ENCODE measurements at regions not wholly inside any gene's neighbourhood (a gene's known extent, or its start where the extent isn't known, plus 50 kb on each side); places are given as distances from the start of the nearest gene placed in this dataset.
"Not testable (repeated sequence)": the region's sequence is repeated elsewhere in the genome, so short reads cannot be mapped to it uniquely, and the experiment has no call there.

DNA sequence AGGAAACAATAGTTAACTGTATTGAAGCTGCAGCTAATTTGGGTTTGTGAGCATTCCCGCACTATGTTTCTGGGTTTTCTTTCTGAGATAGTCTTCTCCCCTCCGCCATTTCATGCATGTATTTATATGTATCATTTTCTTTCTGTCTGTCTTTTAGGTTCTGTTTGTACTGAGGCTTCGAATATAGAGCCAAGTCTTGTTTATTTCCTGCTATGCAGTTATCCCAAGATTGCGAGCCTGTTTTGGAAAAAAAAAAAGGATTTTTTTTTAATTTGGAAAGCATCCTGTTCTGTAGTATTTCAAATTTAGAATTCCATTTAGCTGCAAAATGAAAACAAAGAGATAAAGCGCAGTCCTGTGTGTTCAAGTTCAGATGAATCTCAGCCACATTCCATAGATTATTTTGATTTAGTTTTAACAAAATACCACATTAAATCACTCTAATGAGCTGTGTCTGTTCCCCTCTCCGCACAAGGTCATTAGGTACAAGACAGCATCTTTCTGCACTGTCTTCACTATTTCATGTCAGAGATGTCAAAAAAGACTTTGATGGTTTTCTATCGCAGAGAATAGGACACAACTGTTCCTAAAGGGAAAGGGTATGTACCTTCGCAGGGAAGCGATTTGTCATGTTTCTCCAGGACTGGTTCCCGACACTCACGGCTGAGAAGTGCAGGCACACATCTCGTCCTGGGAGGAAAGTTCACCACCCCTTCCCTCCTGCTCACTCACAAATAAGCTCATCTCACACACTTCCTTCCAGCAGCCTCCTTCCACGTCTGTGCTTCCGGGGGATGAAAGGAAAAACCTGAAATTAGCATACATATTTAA lies 443.4 kb downstream of the ZNF516 start:
- no peak for TF ChIP-seq POLR2A (IDR thresholded peaks at IDR 0.05; ENCODE audit: low read length)
- TF ChIP-seq GATA1 (IDR thresholded peaks at IDR 0.05; ENCODE audit: low read depth, low read length), result no peak
- no peak for DNase-seq

DNA sequence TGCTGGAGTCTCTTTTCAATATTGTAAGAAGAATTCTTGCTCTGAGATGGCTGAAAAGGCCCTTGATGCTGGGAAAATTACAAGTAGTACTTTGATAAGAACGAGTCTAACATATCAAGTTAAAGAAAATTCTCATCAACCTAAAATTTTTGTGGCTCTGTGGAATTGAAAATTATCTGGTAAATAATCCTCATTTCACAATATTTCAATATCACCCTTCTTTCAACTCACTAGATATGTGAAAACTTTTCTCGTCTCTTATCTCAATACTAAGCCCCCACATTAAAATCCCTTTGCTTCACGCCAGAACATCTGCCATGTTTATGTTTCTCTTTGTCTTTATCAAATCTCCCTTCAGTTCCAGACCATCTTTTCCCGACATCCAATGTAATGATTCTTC lies 448.8 kb downstream of the ZNF516 start:
- no peak for DNase-seq
- no peak for TF ChIP-seq POLR2A (IDR thresholded peaks at IDR 0.05; ENCODE audit: low read length)
- no peak for TF ChIP-seq GATA1 (IDR thresholded peaks at IDR 0.05; ENCODE audit: low read depth, low read length)

DNA sequence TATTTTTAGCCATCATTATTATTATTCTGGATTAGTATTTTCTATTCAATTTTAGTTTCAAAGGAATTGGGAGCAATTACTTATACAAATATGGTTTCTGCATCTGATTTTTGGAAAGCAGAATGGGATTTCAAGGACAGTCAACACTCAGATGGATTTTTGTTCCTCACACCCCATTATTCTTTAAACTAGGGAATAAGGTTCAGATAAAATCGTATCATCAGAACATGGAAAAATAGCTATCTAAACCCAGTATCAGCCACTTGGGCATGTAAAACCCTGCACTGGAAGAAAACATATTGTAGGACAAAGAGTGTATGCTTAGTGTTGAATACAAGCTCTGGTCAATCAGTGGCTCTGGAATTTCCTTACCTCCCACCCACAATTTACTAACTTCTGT lies 452.5 kb downstream of the ZNF516 start:
- no peak for DNase-seq
- TF ChIP-seq POLR2A (IDR thresholded peaks at IDR 0.05; ENCODE audit: low read length) (no peak), GATA1 (IDR thresholded peaks at IDR 0.05; ENCODE audit: low read depth, low read length) (no peak)

DNA sequence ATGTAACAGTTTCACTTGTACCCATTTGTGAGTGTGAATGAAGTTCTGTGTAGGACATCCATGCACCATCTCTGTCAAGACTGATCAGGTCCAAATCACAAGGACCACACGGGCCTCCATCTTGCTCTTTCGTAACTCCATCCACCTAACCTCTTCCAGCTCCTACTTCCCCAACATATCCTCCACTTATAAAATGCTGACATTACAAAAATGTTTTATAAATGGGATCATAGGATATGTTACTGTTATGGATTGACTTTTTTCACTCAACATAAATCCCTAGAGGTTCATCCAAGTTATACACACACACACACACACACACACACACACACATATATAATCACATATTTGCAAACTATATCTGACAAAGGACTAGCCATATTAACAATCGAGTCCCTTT lies 476.8 kb downstream of the ZNF516 start:
- no peak for TF ChIP-seq GATA1 (IDR thresholded peaks at IDR 0.05; ENCODE audit: low read depth, low read length)
- no peak for TF ChIP-seq POLR2A (IDR thresholded peaks at IDR 0.05; ENCODE audit: low read length)
- DNase-seq, result no peak

DNA sequence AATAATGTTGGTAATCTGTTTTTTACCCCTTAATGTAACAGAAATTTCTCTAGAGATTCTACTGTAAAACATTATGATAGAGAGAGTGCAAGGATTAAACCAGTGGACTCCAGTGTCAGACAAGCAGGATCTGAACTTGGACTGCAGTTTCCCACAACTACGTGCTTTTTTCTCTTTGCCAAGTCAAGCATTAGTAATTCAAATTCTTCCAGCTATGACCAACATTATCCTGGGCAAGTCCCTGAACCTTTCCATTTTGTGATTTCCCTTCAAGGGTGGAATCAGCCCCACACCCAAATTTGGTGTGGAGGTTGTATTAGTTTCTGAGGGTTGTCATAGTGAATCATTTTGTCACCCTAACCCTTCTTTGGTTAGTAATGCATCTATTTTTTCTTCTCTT lies 482.0 kb downstream of the ZNF516 start:
- TF ChIP-seq GATA1 (IDR thresholded peaks at IDR 0.05; ENCODE audit: low read depth, low read length) (no peak), POLR2A (IDR thresholded peaks at IDR 0.05; ENCODE audit: low read length) (no peak)
- DNase-seq, result no peak

DNA sequence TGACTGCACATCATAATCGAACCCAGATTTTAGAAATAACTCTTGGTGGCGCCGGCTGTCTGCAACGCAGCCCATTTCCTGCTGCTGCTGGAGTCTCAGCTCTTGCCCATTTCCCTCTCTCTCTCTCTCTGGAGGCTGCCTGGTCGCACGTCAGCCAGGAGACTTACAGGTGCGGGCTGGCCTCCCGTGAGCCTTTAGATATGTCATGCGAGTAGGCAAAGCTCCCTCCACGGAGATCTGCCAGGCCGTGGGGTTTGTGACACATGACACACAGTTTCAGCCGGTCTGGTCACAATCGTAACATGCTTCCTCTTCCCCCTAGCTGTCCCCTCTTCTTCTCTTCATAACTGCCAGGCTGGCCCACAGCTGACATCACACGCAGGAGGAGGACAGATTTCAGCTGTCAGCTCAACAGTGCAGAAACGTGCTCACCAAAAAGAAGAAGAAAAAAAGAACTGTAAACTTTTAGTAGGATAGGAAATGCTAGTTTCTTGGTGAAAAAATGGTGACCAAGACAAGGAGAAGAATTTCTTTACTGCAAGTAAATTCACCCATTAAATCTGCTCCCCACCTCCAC lies 489.3 kb downstream of the ZNF516 start:
- DNase-seq, result no peak
- TF ChIP-seq GATA1 (IDR thresholded peaks at IDR 0.05; ENCODE audit: low read depth, low read length), result no peak
- no peak for TF ChIP-seq POLR2A (IDR thresholded peaks at IDR 0.05; ENCODE audit: low read length)

DNA sequence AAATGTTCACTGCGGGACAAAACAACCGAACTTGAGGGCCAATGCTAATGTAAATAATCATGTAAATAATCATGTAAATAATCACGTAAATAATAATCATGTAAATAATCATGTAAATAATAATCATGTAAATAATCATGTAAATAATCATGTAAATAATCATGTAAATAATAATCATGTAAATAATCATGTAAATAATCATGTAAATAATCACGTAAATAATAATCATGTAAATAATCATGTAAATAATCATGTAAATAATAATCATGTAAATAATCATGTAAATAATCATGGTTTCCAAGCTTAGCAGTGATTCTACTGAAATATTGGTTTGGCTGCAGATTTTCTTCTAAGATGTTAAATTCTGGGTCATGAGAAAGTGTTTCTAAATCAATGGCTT lies 507.1 kb downstream of the ZNF516 start:
- DNase-seq, result not testable (repeated sequence)

DNA sequence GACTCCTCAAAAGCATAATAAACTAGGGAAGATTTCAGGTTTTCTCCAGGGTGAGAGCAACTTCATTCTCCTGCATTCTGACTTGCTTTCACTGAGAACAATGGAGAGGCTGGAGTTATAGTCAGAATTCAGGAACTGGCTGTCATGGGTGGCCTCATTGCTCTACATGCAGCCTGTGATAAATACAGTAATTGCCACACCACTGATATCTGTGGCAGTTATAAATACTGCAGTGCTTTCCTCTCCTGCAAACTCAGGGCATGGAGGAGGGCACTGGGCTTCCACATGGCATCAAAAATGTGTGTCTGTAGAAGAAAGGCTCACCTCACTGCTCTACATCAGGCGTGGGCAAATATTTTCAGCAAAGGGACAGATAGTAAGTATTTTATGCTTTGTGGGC lies 510.2 kb downstream of the ZNF516 start:
- no peak for DNase-seq

DNA sequence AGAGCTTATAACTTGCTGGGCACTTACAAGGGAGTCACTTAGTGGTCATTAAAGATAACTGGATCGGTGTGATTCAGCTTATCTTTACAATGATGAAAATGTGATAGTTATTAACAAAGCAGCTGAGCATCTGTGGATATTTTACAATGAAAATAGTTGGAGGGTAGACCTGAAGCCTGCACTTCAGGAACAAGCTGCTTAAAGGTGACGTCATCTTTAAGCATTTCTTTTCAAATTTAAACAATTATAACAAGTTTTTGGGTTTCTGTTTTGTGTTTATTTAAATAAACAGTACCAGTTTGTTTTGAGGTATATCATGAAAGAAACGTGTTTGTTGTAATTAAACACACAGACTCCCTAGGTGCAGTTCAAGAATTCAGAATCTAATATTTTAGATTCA lies 513.9 kb downstream of the ZNF516 start:
- no peak for DNase-seq
- TF ChIP-seq POLR2A (IDR thresholded peaks at IDR 0.05; ENCODE audit: low read length) (no peak), GATA1 (IDR thresholded peaks at IDR 0.05; ENCODE audit: low read depth, low read length) (no peak)

More for the DNA sequence above, 510.2 kb downstream of the ZNF516 start:
- TF ChIP-seq GATA1 (IDR thresholded peaks at IDR 0.05; ENCODE audit: low read depth, low read length) (no peak), POLR2A (IDR thresholded peaks at IDR 0.05; ENCODE audit: low read length) (no peak)

DNA sequence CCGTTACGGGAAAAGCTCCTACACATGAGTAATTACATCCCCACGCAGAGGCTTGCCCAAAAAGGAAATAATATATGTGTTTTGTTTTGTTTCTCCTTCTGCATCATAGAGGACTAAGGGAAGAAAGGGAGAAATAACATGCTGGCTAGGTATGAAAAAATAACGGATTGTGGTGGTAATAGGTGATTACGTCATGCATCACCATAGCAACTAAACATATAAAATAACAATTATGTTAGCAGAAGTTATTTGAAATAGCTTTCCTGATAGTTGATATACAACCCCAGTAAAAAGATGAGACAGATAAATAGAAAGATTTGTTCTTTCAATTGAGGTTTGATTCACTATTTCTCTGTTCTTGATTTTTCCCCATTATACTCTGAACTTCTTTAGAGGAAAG lies 518.0 kb downstream of the ZNF516 start:
- no peak for TF ChIP-seq GATA1 (IDR thresholded peaks at IDR 0.05; ENCODE audit: low read depth, low read length)
- no peak for TF ChIP-seq POLR2A (IDR thresholded peaks at IDR 0.05; ENCODE audit: low read length)
- DNase-seq, result no peak

DNA sequence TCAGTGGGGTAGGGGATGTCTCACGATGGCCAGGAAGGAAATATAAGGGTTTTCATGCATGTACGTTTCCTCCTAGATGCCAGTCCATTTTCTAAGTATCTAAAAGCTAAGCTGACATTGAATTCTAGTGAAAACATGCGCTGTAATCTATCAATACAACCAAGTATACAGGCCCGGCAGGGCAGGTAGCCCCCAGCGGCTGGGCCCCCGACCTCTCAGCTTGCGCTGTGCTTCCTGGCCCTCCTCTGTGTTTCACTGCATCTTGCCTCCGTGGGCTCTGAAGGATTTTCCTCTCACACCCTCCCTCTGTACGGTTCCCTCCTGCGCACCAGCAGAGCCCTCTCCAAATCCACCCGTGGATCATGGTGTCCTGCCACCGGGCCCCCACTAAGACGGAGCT lies 524.8 kb downstream of the ZNF516 start:
- TF ChIP-seq POLR2A (IDR thresholded peaks at IDR 0.05; ENCODE audit: low read length) (no peak), GATA1 (IDR thresholded peaks at IDR 0.05; ENCODE audit: low read depth, low read length) (no peak)
- no peak for DNase-seq

DNA sequence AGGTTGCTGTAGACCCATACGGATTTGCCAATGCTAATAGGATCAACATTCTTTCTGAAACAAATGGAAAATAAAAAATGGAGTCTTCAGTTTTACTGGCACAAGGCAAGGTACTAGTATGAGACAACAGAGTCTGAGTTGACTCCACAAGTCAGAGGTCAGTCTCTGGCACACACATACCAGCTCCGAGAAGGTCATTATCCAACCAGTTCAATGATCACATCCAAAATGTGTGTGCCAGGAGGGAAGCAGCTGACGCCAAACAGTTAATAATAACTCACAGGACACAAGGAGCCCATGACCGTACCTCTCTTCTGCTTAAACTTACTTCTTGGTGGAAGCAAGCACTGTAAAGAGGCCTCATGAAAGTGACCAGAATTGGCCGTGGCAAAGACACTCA lies 528.6 kb downstream of the ZNF516 start:
- DNase-seq, result no peak
- no peak for TF ChIP-seq POLR2A (IDR thresholded peaks at IDR 0.05; ENCODE audit: low read length)
- no peak for TF ChIP-seq GATA1 (IDR thresholded peaks at IDR 0.05; ENCODE audit: low read depth, low read length)

DNA sequence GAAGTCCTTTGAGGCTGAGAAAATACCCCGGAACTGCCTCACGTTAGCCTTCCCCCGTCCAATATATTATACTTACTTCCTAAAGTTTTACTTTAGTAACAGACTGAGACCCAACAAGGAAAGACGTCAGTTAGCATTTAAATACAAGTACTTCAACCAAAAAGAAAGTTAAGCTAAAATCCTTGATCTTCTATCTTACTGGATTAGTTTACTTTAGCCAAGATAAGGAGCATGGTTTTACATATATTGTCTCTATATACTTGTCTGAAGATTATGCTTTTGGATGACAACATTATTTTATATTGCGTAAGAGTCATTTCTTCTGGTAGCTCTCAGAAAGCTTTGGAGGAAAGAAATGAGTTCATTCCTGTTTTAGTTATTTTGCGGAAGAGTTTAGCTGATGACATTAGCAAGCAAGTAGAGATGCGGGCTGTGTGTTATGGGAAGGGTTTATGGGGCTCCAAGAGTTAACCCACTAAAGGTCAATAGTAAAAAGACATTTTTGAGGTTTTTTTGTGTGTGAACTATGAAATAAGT lies 532.9 kb downstream of the ZNF516 start:
- DNase-seq, result no peak
- TF ChIP-seq POLR2A (IDR thresholded peaks at IDR 0.05; ENCODE audit: low read length), result no peak
- TF ChIP-seq GATA1 (IDR thresholded peaks at IDR 0.05; ENCODE audit: low read depth, low read length), result no peak

DNA sequence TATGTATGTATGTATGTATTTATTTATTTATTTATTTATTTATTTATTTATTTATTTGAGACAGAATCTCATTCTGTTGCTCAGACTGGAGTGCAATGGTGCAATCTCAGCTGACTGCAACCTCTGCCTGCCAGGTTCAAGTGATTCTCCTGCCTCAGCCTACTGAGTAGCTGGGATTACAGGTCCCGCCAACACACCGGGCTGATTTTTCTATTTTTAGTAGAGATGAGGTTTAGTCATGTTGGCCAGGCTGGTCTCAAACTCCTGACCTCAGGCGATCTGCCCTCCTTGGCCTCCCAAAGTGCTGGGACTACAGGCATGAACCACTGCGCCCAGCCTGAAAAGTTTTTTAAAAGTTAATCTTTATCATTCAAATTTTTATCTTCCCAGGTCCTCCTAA lies 532.9 kb upstream of the SMIM21 start:
- not testable (repeated sequence) for DNase-seq

DNA sequence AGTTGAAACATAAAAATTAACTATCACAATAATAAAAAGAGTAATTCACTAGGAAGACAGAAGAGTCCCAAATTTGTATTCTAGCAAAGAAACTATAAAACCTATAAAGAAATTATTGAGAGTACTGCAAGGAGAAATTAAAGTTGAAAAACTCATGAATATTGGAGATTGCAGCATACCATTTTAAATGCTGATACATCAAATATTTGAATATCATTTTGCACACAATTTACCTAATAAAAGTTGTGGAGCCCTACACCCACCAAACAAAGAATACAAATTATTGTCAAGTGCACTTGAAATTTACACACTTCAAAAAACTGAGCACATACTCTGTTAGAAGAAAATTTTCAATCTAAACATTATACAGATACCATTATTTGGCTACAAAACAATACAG lies 531.6 kb upstream of the SMIM21 start:
- no peak for TF ChIP-seq GATA1 (IDR thresholded peaks at IDR 0.05; ENCODE audit: low read depth, low read length)
- TF ChIP-seq POLR2A (IDR thresholded peaks at IDR 0.05; ENCODE audit: low read length), result no peak
- no peak for DNase-seq
